Endothelial cell of hepatic sinusoid (primary cell): ENCODE measurements at regions not wholly inside any gene's neighbourhood (a gene's known extent, or its start where the extent isn't known, plus 50 kb on each side); places are given as distances from the start of the nearest gene placed in this dataset.

Source experiments
- in situ Hi-C: cut with HindIII; loops from 2 replicates; pipeline ENCODE4 v1.10.0; 2017; ENCODE audit warnings: low sequenced_read_pairs

GRCh38 chr10:78642269-78642816 lies 426.4 kb upstream of the ZMIZ1 start:
- in situ Hi-C loops: no loop called here

- in situ Hi-C loops: no loop called here
These were observed 425.3 kb upstream of the ZMIZ1 start for GRCh38 chr10:78643513-78643912.

GRCh38 chr10:78644550-78644949 lies 424.2 kb upstream of the ZMIZ1 start:
- in situ Hi-C loops: no loop called here

- in situ Hi-C loops: no loop called here
These were observed 423.5 kb upstream of the ZMIZ1 start for GRCh38 chr10:78645169-78645686.

GRCh38 chr10:78645975-78646374 lies 422.8 kb upstream of the ZMIZ1 start:
- in situ Hi-C loops: no loop called here

GRCh38 chr10:78648256-78648860 lies 420.4 kb upstream of the ZMIZ1 start:
- in situ Hi-C loops: no loop called here

- in situ Hi-C loops: no loop called here
These were observed 419.3 kb upstream of the ZMIZ1 start for GRCh38 chr10:78649429-78649828.

- in situ Hi-C loops: loop anchor here (5.0 to 10.0 kb wide), 4 partner anchors 102 to 505 kb away; no protein-coding TSS in a partner anchor
These were observed 418.6 kb upstream of the ZMIZ1 start for GRCh38 chr10:78650122-78650521.

- in situ Hi-C loops: loop anchor here (5.0 to 10.0 kb wide), 4 partner anchors 101 to 506 kb away; no protein-coding TSS in a partner anchor
These were observed 417.5 kb upstream of the ZMIZ1 start for GRCh38 chr10:78651287-78651686.

GRCh38 chr10:78653555-78653954 lies 415.2 kb upstream of the ZMIZ1 start:
- in situ Hi-C loops: loop anchor here (5.0 to 10.0 kb wide), 4 partner anchors 99 to 509 kb away; no protein-coding TSS in a partner anchor

GRCh38 chr10:78654047-78654590 lies 414.6 kb upstream of the ZMIZ1 start:
- in situ Hi-C loops: loop anchor here (5.0 to 10.0 kb wide), 4 partner anchors 98 to 509 kb away; no protein-coding TSS in a partner anchor

GRCh38 chr10:78655979-78656378 lies 412.8 kb upstream of the ZMIZ1 start:
- in situ Hi-C loops: loop anchor here (5.0 to 10.0 kb wide), 4 partner anchors 36 to 609 kb away; no protein-coding TSS in a partner anchor

GRCh38 chr10:78656417-78657162 lies 412.2 kb upstream of the ZMIZ1 start:
- in situ Hi-C loops: loop anchor here (5.0 to 10.0 kb wide), 4 partner anchors 36 to 609 kb away; no protein-coding TSS in a partner anchor

GRCh38 chr10:78657163-78657861 lies 411.5 kb upstream of the ZMIZ1 start:
- in situ Hi-C loops: loop anchor here (5.0 to 10.0 kb wide), 4 partner anchors 35 to 610 kb away; no protein-coding TSS in a partner anchor

GRCh38 chr10:78657862-78658165 lies 411.0 kb upstream of the ZMIZ1 start:
- in situ Hi-C loops: loop anchor here (5.0 to 10.0 kb wide), 4 partner anchors 34 to 611 kb away; no protein-coding TSS in a partner anchor

GRCh38 chr10:78658645-78659597 lies 409.8 kb upstream of the ZMIZ1 start:
- in situ Hi-C loops: loop anchor here (5.0 to 10.0 kb wide), 4 partner anchors 33 to 612 kb away; no protein-coding TSS in a partner anchor

- in situ Hi-C loops: loop anchor here (5.0 to 10.0 kb wide), 4 partner anchors 33 to 612 kb away; no protein-coding TSS in a partner anchor
These were observed 409.2 kb upstream of the ZMIZ1 start for GRCh38 chr10:78659598-78659967.

GRCh38 chr10:78660446-78661106 lies 408.2 kb upstream of the ZMIZ1 start:
- in situ Hi-C loops: loop anchor here (5.0 kb wide), 1 partner anchor 532 kb away; no protein-coding TSS in a partner anchor

GRCh38 chr10:78663721-78664120 lies 405.0 kb upstream of the ZMIZ1 start:
- in situ Hi-C loops: loop anchor here (5.0 kb wide), 1 partner anchor 529 kb away; no protein-coding TSS in a partner anchor
